ENCODE measurements at regions not wholly inside any gene's neighbourhood (a gene's known extent, or its start where the extent isn't known, plus 50 kb on each side); places are given as distances from the start of the nearest gene placed in this dataset.

DNA sequence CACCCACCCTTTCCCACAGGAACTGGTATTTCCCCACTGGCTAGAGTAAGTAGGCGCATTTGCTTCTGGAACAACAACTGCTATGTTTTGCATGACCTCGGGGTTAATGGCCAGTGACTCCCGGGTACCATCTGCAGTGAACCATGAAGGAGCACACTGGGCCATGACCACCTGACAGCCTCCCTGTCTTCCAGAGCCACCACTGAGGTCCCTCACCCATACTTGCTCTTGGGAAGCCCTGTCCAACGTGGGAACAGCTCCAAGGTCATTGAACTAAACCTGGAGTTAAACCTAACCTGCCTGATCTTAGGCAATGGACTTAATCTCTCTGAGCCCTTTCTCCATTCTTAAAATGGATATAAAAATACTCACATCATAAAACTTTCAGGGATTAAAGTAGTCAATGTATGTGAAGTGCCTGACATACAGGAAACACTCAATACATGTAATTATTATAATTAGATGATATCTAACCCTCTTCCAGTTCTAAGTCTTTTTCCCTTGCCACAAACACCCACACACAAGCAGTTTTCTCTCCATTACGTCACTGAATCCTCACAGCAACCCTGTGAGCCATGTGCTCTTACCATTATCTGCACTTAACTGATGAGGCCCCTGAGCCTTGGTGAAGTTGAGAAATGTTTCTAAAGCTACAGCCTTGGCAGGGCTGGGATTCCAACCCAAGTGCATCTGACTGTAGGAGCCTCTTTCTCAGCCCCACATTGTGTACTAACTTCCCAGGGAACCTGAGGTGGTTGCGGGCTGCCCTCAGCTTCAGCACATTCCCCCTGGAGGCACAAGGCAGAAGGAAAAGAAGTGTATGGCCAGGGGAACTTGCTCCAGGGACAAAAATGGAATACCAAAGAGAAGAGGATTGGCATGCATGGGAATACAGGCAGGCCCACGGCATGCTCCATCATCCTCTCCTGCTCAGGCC, 74.5 kb upstream of the NCAM1 start:
- TF ChIP-seq TAF1 (IDR thresholded peaks at IDR 0.05; ENCODE audit: borderline replicate concordance, insufficient read depth, low read length) (no peak), SIN3A (IDR thresholded peaks at IDR 0.05; ENCODE audit: borderline replicate concordance, insufficient read depth, low read length) (no peak), FOXP2 (optimal IDR thresholded peaks at IDR 0.05; ENCODE audit: borderline replicate concordance, extremely low read depth, extremely low read length, insufficient read depth) (no peak), POLR2AphosphoS5 (IDR thresholded peaks at IDR 0.05; ENCODE audit: low read depth, low read length) (no peak)
- TF ChIP-seq, protein P1, sequence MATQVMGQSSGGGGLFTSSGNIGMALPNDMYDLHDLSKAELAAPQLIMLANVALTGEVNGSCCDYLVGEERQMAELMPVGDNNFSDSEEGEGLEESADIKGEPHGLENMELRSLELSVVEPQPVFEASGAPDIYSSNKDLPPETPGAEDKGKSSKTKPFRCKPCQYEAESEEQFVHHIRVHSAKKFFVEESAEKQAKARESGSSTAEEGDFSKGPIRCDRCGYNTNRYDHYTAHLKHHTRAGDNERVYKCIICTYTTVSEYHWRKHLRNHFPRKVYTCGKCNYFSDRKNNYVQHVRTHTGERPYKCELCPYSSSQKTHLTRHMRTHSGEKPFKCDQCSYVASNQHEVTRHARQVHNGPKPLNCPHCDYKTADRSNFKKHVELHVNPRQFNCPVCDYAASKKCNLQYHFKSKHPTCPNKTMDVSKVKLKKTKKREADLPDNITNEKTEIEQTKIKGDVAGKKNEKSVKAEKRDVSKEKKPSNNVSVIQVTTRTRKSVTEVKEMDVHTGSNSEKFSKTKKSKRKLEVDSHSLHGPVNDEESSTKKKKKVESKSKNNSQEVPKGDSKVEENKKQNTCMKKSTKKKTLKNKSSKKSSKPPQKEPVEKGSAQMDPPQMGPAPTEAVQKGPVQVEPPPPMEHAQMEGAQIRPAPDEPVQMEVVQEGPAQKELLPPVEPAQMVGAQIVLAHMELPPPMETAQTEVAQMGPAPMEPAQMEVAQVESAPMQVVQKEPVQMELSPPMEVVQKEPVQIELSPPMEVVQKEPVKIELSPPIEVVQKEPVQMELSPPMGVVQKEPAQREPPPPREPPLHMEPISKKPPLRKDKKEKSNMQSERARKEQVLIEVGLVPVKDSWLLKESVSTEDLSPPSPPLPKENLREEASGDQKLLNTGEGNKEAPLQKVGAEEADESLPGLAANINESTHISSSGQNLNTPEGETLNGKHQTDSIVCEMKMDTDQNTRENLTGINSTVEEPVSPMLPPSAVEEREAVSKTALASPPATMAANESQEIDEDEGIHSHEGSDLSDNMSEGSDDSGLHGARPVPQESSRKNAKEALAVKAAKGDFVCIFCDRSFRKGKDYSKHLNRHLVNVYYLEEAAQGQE (IDR thresholded peaks at IDR 0.05; ENCODE audit: insufficient read depth in 1 of 2, low read depth in 2 of 2, low read length in 2 of 2), result no peak

DNA sequence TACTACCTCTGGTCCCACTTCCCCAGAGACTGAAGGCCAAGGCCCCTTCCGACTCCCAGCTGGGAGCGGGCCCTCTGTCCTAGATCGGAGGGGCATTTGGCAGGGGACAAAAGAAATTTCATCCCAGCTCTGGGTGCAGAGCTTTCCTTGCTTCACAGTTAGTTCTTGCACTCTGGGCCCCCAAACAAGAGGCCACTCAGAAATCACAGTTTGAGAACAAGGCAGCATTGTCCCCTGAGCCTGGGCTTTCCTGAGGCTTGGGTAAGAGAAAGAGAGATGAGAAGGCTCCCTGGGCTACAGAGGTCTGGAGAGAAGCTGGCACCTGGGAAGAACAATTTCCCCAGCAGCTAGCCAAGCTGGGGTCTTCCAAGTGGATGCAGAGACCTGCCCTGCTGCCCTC, 71.8 kb upstream of the NCAM1 start:
- TF ChIP-seq, protein P1 (IDR thresholded peaks at IDR 0.05; ENCODE audit: insufficient read depth in 1 of 2, low read depth in 2 of 2, low read length in 2 of 2), result no peak
- TF ChIP-seq POLR2AphosphoS5 (IDR thresholded peaks at IDR 0.05; ENCODE audit: low read depth, low read length) (no peak), TAF1 (IDR thresholded peaks at IDR 0.05; ENCODE audit: borderline replicate concordance, insufficient read depth, low read length) (no peak), SIN3A (IDR thresholded peaks at IDR 0.05; ENCODE audit: borderline replicate concordance, insufficient read depth, low read length) (no peak)

DNA sequence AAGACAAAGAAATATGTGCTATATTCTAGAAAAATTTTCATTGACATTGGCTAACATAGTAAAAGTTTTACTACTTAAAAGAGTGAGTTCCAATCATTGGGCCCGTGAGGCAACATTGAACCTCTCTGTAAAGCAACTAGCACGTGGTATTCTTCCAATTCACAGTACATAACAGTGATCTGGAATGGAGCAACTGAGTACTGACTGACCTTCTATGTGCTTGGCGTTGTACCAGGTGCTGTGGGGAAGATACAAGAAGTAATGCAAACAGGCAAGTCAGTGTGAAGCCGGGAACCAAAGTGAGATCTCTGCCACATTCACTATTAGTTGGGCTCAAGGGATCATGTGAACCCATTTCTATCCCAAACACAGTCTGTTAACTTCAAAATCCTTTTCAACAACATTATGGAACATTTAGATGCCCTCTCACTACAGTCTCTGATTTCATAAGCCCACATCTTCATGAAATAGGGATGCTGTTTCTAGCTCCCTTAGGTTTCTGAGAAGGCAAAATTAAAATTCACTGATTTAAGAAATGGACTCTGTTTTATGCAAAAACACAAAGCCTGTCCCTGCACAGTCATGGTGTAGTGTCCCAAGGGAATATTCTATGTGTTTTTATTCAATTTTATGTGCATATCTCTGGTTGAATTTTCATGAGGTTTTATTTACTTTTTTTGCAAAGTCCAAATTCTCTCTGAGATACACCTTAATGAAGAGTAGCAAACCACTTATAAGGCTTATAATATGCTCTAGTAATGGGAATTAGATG, 61.8 kb upstream of the NCAM1 start:
- TF ChIP-seq FOXP2 (optimal IDR thresholded peaks at IDR 0.05; ENCODE audit: borderline replicate concordance, extremely low read depth, extremely low read length, insufficient read depth) (no peak), POLR2AphosphoS5 (IDR thresholded peaks at IDR 0.05; ENCODE audit: low read depth, low read length) (no peak), SIN3A (IDR thresholded peaks at IDR 0.05; ENCODE audit: borderline replicate concordance, insufficient read depth, low read length) (no peak), TAF1 (IDR thresholded peaks at IDR 0.05; ENCODE audit: borderline replicate concordance, insufficient read depth, low read length) (no peak)
- TF ChIP-seq, protein P1 (IDR thresholded peaks at IDR 0.05; ENCODE audit: insufficient read depth in 1 of 2, low read depth in 2 of 2, low read length in 2 of 2), result no peak

DNA sequence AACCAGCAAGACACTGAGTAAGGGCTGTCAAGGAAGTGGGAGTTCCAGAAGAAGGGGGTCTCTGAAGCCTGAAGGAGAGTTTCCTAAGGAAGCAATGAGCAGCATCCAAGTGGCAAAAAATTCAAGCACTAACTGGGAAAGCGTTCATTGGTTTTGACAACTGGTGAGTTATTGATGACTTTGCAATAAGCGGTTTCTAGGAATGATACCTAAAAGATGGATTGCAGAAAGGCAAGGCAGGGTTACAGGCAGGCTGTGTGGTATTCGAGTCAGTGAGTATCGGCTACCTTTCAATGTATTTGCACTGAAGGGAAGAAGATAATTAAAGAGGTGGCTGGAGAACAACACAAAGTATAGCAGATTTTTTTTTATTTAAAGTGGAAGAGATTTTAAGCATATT, 59.3 kb upstream of the NCAM1 start:
- TF ChIP-seq SIN3A (IDR thresholded peaks at IDR 0.05; ENCODE audit: borderline replicate concordance, insufficient read depth, low read length) (no peak), FOXP2 (optimal IDR thresholded peaks at IDR 0.05; ENCODE audit: borderline replicate concordance, extremely low read depth, extremely low read length, insufficient read depth) (no peak), POLR2AphosphoS5 (IDR thresholded peaks at IDR 0.05; ENCODE audit: low read depth, low read length) (no peak), TAF1 (IDR thresholded peaks at IDR 0.05; ENCODE audit: borderline replicate concordance, insufficient read depth, low read length) (no peak)
- TF ChIP-seq, protein P1 (IDR thresholded peaks at IDR 0.05; ENCODE audit: insufficient read depth in 1 of 2, low read depth in 2 of 2, low read length in 2 of 2), result no peak
